ENCODE measurements at regions not wholly inside any gene's neighbourhood (a gene's known extent, or its start where the extent isn't known, plus 50 kb on each side); places are given as distances from the start of the nearest gene placed in this dataset.

- TF ChIP-seq EZH2 (IDR thresholded peaks at IDR 0.05; ENCODE audit: borderline replicate concordance, insufficient read depth, low read length, poor library complexity, severe bottlenecking) (no peak), POLR2AphosphoS5 (IDR thresholded peaks at IDR 0.05) (no peak), CTCF (IDR thresholded peaks at IDR 0.05; ENCODE audit: poor library complexity, severe bottlenecking) (no peak), RAD21 (conservative IDR thresholded peaks at IDR 0.05) (no peak), EP300 (conservative IDR thresholded peaks at IDR 0.05; ENCODE audit: poor library complexity, severe bottlenecking) (no peak)
Observed at GRCh38 chr19:30897553-30897952, 451.7 kb downstream of the TSHZ3 start.

All from neural cell (in vitro differentiated cells).